ENCODE measurements at regions not wholly inside any gene's neighbourhood (a gene's known extent, or its start where the extent isn't known, plus 50 kb on each side); places are given as distances from the start of the nearest gene placed in this dataset.

DNA sequence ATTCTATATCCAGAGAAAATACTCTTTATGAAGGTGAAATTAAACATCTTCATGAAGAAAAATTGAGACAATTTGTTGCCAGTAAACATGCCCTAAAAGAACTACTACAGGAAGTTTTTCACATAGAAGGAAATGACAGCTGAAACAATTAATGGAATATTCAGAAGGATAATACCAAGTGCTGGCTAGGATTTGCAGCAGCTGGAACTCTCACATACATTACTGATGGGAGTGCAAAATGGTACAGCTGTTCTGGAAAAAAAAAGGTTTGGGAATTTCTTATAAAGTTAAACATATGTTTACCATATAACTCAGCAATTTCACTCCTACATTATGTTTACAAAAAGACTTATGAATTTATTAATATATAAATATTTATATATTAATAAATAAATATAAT lies 193.2 kb upstream of the FAT4 start:
- TF ChIP-seq, protein P1, sequence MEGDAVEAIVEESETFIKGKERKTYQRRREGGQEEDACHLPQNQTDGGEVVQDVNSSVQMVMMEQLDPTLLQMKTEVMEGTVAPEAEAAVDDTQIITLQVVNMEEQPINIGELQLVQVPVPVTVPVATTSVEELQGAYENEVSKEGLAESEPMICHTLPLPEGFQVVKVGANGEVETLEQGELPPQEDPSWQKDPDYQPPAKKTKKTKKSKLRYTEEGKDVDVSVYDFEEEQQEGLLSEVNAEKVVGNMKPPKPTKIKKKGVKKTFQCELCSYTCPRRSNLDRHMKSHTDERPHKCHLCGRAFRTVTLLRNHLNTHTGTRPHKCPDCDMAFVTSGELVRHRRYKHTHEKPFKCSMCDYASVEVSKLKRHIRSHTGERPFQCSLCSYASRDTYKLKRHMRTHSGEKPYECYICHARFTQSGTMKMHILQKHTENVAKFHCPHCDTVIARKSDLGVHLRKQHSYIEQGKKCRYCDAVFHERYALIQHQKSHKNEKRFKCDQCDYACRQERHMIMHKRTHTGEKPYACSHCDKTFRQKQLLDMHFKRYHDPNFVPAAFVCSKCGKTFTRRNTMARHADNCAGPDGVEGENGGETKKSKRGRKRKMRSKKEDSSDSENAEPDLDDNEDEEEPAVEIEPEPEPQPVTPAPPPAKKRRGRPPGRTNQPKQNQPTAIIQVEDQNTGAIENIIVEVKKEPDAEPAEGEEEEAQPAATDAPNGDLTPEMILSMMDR (IDR thresholded peaks at IDR 0.05), result no peak
- no peak for TF ChIP-seq POLR2A (IDR thresholded peaks at IDR 0.05)

Measured in lower leg skin (tissue), 3 donors.